Mammary epithelial cell (primary cell): ENCODE measurements at regions not wholly inside any gene's neighbourhood (a gene's known extent, or its start where the extent isn't known, plus 50 kb on each side); places are given as distances from the start of the nearest gene placed in this dataset.

Experiments
- EZH2 ChIP-seq: IDR thresholded peaks from 2 replicates; pipeline ENCODE4 v1.6.1; 2012; ENCODE audit warnings: low read length, inconsistent platforms, borderline replicate concordance
- TF ChIP-seq, protein P1 (sequence below), 2 donors: IDR thresholded peaks in 1 of 2; conservative IDR thresholded peaks in 1 of 2; 2 replicates each; pipeline ENCODE4 v1.5.1; 2011 to 2012; ENCODE audit warnings: inconsistent platforms in 2 of 2, low read length in 2 of 2, mild to moderate bottlenecking in 2 of 2, control low read depth in 1 of 2, low read depth in 1 of 2; ENCODE audit not compliant: insufficient read depth in 1 of 2; ENCODE audit errors: extremely low read depth in 1 of 2

DNA sequence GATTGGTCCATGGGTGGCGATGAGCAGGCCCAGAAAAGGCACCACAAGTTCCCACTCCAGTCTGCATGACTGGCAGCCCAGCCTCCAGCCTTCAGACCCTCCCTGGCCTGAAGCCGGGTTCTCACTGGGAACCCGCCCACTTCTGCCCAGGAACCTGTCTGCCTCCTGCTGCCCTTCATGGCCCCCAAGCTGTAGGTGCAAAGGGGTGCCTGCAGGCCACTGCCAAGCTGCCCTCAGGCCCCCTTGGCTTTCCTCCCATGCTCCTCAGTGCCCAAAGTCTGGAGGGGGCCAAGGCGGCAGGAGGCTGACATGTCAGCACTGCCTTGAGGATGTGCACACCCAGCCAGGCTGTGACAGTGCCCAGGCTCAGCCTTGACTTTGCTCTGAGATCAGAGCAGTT lies 488.5 kb upstream of the THBS1 start:
- TF ChIP-seq, protein P1, sequence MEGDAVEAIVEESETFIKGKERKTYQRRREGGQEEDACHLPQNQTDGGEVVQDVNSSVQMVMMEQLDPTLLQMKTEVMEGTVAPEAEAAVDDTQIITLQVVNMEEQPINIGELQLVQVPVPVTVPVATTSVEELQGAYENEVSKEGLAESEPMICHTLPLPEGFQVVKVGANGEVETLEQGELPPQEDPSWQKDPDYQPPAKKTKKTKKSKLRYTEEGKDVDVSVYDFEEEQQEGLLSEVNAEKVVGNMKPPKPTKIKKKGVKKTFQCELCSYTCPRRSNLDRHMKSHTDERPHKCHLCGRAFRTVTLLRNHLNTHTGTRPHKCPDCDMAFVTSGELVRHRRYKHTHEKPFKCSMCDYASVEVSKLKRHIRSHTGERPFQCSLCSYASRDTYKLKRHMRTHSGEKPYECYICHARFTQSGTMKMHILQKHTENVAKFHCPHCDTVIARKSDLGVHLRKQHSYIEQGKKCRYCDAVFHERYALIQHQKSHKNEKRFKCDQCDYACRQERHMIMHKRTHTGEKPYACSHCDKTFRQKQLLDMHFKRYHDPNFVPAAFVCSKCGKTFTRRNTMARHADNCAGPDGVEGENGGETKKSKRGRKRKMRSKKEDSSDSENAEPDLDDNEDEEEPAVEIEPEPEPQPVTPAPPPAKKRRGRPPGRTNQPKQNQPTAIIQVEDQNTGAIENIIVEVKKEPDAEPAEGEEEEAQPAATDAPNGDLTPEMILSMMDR (conservative IDR thresholded peaks at IDR 0.05 in 1 of 2, IDR thresholded peaks at IDR 0.05 in 1 of 2; ENCODE audit: extremely low read depth in 1 of 2, insufficient read depth in 1 of 2, low read depth in 1 of 2, low read length in 2 of 2) = no peak
- no peak for TF ChIP-seq EZH2
